ENCODE measurements at regions not wholly inside any gene's neighbourhood (a gene's known extent, or its start where the extent isn't known, plus 50 kb on each side); places are given as distances from the start of the nearest gene placed in this dataset.

DNA sequence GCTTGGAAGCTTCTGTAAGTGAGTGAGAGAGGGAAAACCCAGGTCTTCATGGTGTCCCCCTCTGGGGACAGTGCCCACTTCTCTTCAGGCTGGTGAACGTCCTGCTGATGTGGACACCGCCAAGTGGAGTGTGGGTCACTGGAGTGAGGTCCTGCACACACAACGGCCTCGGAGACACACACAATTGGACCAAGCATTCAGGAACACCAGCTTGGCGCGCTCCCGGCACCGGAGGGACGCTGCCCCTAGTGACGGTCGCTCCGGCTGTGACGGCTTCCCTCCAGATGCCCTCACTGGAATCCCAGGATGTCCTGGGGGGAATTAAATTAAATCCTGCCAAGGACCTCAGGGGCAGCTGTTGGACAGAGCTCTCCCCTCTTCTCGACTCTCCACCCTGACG, 123.1 kb downstream of the ZNF664 start:
- no peak for DNase-seq (ENCODE audit: low spot score)

GRCh38 chr12:124096869-124097434, 123.9 kb downstream of the ZNF664 start:
- DNase-seq (ENCODE audit: low spot score) = no peak

DNA sequence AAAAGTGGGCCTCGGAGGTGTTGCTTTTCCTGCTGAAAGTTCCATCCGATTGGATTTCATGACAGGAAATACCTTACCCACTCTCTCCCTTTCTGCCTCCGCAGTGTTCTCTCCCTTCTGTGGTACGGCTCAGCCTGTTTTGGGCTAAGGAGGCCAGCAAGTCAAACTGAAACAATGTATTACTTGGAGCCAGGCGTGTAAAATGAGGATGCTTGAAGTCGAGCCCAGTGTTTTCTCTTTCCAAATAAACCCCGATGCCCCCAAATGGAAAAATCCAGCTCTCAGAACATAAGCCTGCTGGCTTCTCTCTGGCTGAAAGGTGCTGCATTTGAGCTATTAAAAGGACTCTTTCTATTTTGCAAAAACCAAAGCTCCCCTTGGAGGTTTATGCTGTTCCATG, 124.7 kb downstream of the ZNF664 start:
- peak; percentile 48 for DNase-seq (ENCODE audit: low spot score)

GRCh38 chr12:124098101-124098757, 125.2 kb downstream of the ZNF664 start:
- DNase-seq (ENCODE audit: low spot score) = no peak

GRCh38 chr12:124098887-124099286, 125.9 kb downstream of the ZNF664 start:
- DNase-seq (ENCODE audit: low spot score) = no peak

DNA sequence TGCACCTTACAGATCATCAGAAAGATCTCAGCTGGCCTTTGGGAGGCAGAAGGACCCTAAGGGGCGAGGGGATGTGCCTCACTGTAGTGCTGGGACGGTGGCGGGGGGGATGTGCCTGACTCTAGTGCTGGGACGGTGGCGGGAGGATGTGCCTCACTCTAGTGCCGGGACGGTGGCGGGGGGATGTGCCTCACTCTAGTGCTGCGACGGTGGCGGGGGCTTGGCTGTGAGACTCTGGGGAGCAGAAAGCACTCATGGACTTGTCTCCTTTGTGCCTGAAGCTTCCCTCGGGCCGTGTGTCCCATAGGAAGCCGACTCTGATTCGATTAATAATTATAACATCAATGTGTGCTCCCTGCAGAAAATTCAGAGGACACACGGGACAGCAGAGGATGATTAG, 126.6 kb downstream of the ZNF664 start:
- DNase-seq (ENCODE audit: low spot score) = no peak

DNA sequence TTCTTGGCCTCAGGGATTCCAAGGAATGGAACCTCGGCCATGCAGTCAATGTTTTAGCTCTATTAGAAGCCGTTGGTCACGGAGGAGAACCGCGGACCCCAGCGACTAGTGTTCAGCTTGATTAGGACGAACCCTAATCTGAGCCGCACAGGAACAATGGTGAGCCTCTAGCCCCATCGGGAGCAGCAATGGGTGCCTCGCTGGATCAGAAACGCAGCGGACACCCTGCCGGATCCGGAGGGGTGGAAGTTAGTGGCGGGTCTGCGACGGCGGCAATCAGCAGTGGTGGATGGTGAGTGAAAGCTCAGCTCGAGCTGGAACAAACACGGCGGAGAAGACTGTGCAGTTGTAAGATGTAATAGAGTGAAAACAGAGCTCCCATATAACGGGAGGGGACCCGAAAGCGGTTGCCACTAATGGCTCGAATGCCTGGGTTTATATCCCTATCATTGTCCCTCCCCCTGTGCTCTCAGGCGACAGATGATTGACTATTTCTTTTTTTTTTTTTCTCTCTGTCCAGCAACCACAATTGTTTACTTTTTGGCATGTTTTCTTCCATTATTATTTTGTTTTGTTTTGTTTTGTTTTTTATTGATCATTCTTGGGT, 127.7 kb downstream of the ZNF664 start:
- DNase-seq (ENCODE audit: low spot score) = no peak

DNA sequence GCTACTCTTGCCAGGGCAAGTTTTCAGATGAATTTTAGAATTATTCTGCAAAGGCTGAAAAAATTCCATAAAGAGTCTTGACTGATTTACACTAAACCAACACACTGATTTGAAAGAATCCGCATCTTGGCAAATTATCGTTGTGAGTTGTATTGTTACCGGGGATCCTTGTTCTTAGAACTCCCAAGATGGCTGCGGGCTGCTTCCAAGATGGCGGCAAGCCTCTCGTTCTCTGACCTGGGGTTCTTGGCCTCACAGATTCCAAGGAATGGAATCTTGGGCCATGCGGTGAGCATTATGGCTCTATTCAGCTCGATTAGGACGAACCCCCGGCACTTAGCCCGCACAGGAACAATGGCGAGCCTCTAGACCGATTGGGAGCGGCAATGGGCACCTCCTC, 132.5 kb downstream of the ZNF664 start:
- DNase-seq (ENCODE audit: low spot score) = no peak

DNA sequence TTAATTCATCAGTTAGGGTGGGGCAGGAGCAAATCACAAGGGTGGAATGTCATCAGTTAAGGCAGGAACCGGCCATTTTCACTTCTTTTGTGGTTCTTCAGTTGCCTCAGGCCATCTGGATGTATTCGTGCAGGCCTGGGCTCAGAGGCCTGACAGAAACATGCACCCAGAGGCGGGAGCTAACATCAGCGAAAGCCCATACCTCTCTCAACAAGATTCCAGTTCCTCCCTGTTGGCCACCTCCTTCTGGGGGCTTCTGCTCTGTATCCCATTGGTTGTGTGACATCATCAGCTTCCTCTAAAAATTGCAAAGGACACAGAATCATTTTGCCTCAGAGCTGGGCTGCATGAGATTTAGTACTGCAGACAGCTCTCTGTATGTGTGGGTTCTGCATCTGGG, 134.3 kb downstream of the ZNF664 start:
- DNase-seq (ENCODE audit: low spot score) = no peak

GRCh38 chr12:124109760-124110159, 136.7 kb downstream of the ZNF664 start:
- DNase-seq (ENCODE audit: low spot score) = peak; percentile 62

DNA sequence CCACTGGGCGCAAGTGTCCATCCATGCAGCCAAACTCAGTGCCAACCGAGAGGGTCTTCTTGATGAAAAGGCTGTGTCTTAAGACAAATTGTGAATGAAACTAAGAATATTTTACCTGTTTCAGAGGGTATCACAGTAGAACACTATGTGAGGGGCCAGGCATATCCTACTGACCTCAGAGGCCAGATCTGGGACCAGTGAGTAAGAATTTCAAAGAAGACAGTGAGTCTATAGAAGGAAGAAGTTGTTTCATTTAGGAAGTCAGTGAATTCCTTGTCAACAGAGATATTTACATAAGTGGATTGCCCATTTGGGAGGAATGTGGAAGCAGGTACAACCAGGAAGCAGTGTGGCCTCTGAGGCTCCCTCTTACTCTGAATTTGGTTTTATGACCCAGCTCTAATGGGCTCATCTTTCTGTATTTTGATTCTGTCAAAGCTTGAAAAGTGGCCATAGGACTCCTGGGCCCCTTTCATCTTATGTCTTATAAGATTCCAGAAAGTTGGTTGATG, 137.4 kb downstream of the ZNF664 start:
- DNase-seq (ENCODE audit: low spot score) = no peak

DNA sequence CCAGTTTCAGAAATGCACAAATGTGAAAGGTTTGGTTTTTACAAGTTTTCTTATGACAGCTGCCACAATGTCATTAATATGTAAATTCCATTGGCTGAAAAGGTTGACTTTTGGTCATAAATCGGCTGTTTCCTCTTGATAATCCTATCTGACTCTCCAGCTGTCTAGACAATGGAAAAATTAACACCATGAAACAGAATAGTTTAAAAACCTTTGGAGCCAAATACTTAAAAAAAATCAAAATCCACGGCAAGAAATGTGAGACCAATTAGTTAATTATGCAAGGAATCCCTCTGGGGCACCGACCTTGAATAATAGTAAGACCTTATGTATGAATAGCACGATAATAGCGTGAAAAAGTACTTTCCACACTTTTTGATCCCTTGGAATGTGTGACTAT, 138.0 kb downstream of the ZNF664 start:
- DNase-seq (ENCODE audit: low spot score) = no peak

- DNase-seq (ENCODE audit: low spot score) = no peak
Observed at GRCh38 chr12:124114316-124114715, 141.3 kb downstream of the ZNF664 start.

- no peak for DNase-seq (ENCODE audit: low spot score)
Observed at GRCh38 chr12:124115496-124115895, 142.5 kb downstream of the ZNF664 start.

DNA sequence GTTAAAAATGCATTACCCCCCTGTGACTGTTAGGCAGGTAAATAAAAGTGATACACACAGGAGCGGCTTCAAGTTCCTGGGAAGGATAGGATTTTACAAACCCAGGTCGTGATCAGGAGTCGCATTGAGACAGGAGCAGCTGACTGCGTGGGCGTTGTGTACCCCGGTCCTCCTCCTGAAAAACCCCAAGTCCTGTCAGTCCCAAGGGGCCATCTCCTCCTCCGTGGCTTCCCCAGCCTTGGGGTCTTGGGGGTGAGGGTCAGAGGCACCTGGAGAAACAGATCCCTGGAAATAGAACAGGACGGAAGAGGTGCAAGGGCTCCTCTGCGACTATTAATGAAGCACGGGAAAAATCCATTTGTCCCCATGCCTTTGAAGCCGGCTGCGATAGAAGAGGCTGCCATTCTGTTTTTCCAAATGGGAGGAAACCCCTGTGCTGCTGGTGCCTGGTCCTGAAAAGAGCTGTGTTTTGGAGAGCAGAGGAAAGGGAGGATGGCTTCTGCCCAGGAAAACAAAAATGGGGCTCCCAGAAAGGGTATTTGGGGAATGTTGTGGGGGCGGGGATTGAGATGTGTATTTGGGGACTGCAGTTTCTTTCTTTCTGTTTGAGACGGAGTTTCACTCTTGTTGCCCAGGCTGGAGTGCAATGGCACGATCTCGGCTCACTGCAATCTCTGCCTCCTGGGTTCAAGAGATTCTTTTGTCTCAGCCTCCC, 143.1 kb downstream of the ZNF664 start:
- no peak for DNase-seq (ENCODE audit: low spot score)

GRCh38 chr12:124120739-124121138, 147.7 kb downstream of the ZNF664 start:
- DNase-seq (ENCODE audit: low spot score) = no peak

- no peak for DNase-seq (ENCODE audit: low spot score)
Observed at GRCh38 chr12:124122722-124123121, 149.7 kb downstream of the ZNF664 start.

GRCh38 chr12:124123296-124124000, 150.4 kb downstream of the ZNF664 start:
- no peak for DNase-seq (ENCODE audit: low spot score)

DNA sequence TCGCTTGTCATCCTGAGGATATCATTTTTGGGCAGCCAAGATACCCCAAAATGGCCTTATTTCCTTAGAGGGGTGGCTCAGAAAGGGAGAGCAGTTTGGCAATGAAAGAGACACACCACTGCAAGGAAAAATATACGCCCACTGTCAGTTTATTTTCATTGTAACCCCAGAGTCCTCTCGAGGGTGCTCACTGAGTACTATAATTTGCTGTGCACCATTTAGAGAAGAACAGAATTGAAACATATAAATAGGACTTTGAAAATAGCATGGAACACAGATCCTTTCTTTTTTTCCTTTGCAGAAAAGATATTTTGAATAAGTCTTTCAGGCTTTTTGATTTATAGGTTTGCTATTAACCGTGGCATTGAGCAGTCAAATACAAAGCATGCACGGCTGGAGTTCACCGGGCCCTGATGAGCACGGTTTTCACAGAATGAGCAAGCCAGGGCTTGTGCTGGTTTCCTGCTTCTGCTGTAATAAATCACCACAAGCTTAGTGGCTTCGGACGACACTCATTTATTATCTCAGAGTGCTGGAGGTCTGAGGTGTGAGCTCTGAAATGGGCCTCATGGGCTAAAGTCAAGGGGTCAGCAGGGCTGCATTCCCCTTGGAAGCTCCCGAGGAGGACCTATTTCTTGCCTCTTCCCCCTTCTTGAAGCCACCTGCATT, 152.3 kb downstream of the ZNF664 start:
- no peak for DNase-seq (ENCODE audit: low spot score)

- no peak for DNase-seq (ENCODE audit: low spot score)
Observed at GRCh38 chr12:124126950-124127655, 154.1 kb downstream of the ZNF664 start.

- DNase-seq (ENCODE audit: low spot score) = no peak
Observed at GRCh38 chr12:124129132-124129531, 156.1 kb downstream of the ZNF664 start.
